Astrocyte (in vitro differentiated cells and primary cell): ENCODE measurements at regions not wholly inside any gene's neighbourhood (a gene's known extent, or its start where the extent isn't known, plus 50 kb on each side); places are given as distances from the start of the nearest gene placed in this dataset.
"Not testable (repeated sequence)": the region's sequence is repeated elsewhere in the genome, so short reads cannot be mapped to it uniquely, and the experiment has no call there.

ENCODE experiments used
- DNase-seq: peaks from one replicate; pipeline ENCODE4 v3.0.0-alpha.2; 2010; ENCODE audit warnings: low read depth
- FAIRE-seq: peaks from 2 replicates; lab custom pipeline; 2011; peaks lifted over from hg19 to GRCh38; lab: Jason Lieb, UNC
- H2AFZ ChIP-seq: 2 replicates; pipeline ENCODE4 v1.6.0; 2012; ENCODE audit warnings: low read depth, low read length, inconsistent platforms
- H3K27ac ChIP-seq: 2 replicates; pipeline ENCODE4 v1.5.1; 2011; ENCODE audit warnings: low read depth, low read length, inconsistent platforms
- H3K27me3 ChIP-seq: 2 replicates; pipeline ENCODE4 v1.6.0; 2011; ENCODE audit warnings: low read length, inconsistent platforms; ENCODE audit not compliant: insufficient read depth
- H3K36me3 ChIP-seq: 2 replicates; pipeline ENCODE4 v1.5.1; 2011; ENCODE audit warnings: low read length, inconsistent platforms; ENCODE audit not compliant: insufficient read depth
- H3K4me1 ChIP-seq: 2 replicates; pipeline ENCODE4 v1.5.1; 2011; ENCODE audit warnings: low read length, inconsistent platforms; ENCODE audit not compliant: insufficient read depth
- H3K4me2 ChIP-seq: 2 replicates; pipeline ENCODE4 v1.6.0; 2012; ENCODE audit warnings: low read length, inconsistent platforms
- H3K4me3 ChIP-seq: 2 replicates; pipeline ENCODE4 v1.5.1; 2011; ENCODE audit warnings: low read depth, mild to moderate bottlenecking, low read length, inconsistent platforms; ENCODE audit not compliant: insufficient read depth
- H3K79me2 ChIP-seq: 2 replicates; pipeline ENCODE4 v1.6.0; 2012; ENCODE audit warnings: mild to moderate bottlenecking, low read length, inconsistent platforms; ENCODE audit not compliant: insufficient read depth
- H3K9ac ChIP-seq: 2 replicates; pipeline ENCODE4 v1.6.0; 2012; ENCODE audit warnings: mild to moderate bottlenecking, low read length, inconsistent platforms
- H3K9me3 ChIP-seq: 2 replicates; pipeline ENCODE4 v1.5.1; 2012; ENCODE audit warnings: low read depth, mild to moderate bottlenecking, low read length, inconsistent platforms; ENCODE audit not compliant: insufficient read depth
- H4K20me1 ChIP-seq: 2 replicates; pipeline ENCODE4 v1.6.0; 2012; ENCODE audit warnings: low read length, inconsistent platforms; ENCODE audit not compliant: insufficient read depth
- H3K27ac Mint-ChIP-seq: one replicate; pipeline ENCODE4 v1.8.0; 2021; ENCODE audit warnings: mild to moderate bottlenecking, mixed read lengths; ENCODE audit not compliant: unreplicated experiment
- H3K27me3 Mint-ChIP-seq: one replicate; pipeline ENCODE4 v1.8.0; 2021; ENCODE audit warnings: low read depth, mixed read lengths; ENCODE audit not compliant: unreplicated experiment
- H3K36me3 Mint-ChIP-seq: one replicate; pipeline ENCODE4 v1.8.0; 2021; ENCODE audit warnings: low read depth, mixed read lengths; ENCODE audit not compliant: unreplicated experiment
- H3K4me1 Mint-ChIP-seq: one replicate; pipeline ENCODE4 v1.8.0; 2021; ENCODE audit warnings: low read depth, mixed read lengths; ENCODE audit not compliant: unreplicated experiment
- H3K4me3 Mint-ChIP-seq: one replicate; pipeline ENCODE4 v1.8.0; 2021; ENCODE audit warnings: mild to moderate bottlenecking, moderate library complexity, mixed read lengths; ENCODE audit not compliant: unreplicated experiment
- H3K9me3 Mint-ChIP-seq: one replicate; pipeline ENCODE4 v1.8.0; 2021; ENCODE audit warnings: mild to moderate bottlenecking, mixed read lengths; ENCODE audit not compliant: unreplicated experiment
- EZH2 ChIP-seq: IDR thresholded peaks from 2 replicates; pipeline ENCODE4 v1.6.1; 2012; ENCODE audit warnings: mild to moderate bottlenecking, low read length, inconsistent platforms; ENCODE audit not compliant: insufficient read depth
- TF ChIP-seq, protein P1 (sequence below): IDR thresholded peaks from 2 replicates; pipeline ENCODE4 v1.5.1; 2011; ENCODE audit warnings: low read depth, mild to moderate bottlenecking, inconsistent platforms, low read length, moderate library complexity; ENCODE audit not compliant: insufficient read depth

GRCh38 chrX:13209704-13210103 is 110.1 kb downstream of the ATXN3L start:
- H3K36me3 Mint-ChIP-seq, H3K27me3 Mint-ChIP-seq, H3K4me1 Mint-ChIP-seq, H3K4me1 ChIP-seq, H3K27ac Mint-ChIP-seq, H3K9me3 Mint-ChIP-seq, H3K4me2 ChIP-seq, H3K79me2 ChIP-seq, H2AFZ ChIP-seq, H3K27me3 ChIP-seq, H3K27ac ChIP-seq, H3K9ac ChIP-seq, H4K20me1 ChIP-seq, H3K4me3 ChIP-seq, FAIRE-seq, H3K36me3 ChIP-seq, H3K4me3 Mint-ChIP-seq, H3K9me3 ChIP-seq: not testable (repeated sequence)
- DNase-seq, result peak; percentile 23

GRCh38 chrX:13208281-13208935 is 111.4 kb downstream of the ATXN3L start:
- Histone ChIP-seq H2AFZ (no peak overlapping the region), H3K79me2 (no peaks in the 10 kb centered on the region), H3K27me3 (no peaks in the 10 kb centered on the region), H3K4me2 (no peak overlapping the region), H3K36me3 (no peaks in the 10 kb centered on the region), H3K9me3 (no peaks in the 10 kb centered on the region), H4K20me1 (no peaks in the 10 kb centered on the region), H3K9ac (no peak overlapping the region), H3K4me3 (no peak overlapping the region), H3K27ac (no peak overlapping the region), H3K4me1 (no peaks in the 10 kb centered on the region)
- no peak for FAIRE-seq
- DNase-seq, result no peak
- Mint-ChIP-seq H3K27ac (peak overlapping the region; percentile 53), H3K4me1 (peaks cover 5% of the 10 kb centered on the region), H3K36me3 (no peaks in the 10 kb centered on the region), H3K9me3 (no peaks in the 10 kb centered on the region), H3K27me3 (no peaks in the 10 kb centered on the region), H3K4me3 (no peak overlapping the region)
- TF ChIP-seq, protein P1, sequence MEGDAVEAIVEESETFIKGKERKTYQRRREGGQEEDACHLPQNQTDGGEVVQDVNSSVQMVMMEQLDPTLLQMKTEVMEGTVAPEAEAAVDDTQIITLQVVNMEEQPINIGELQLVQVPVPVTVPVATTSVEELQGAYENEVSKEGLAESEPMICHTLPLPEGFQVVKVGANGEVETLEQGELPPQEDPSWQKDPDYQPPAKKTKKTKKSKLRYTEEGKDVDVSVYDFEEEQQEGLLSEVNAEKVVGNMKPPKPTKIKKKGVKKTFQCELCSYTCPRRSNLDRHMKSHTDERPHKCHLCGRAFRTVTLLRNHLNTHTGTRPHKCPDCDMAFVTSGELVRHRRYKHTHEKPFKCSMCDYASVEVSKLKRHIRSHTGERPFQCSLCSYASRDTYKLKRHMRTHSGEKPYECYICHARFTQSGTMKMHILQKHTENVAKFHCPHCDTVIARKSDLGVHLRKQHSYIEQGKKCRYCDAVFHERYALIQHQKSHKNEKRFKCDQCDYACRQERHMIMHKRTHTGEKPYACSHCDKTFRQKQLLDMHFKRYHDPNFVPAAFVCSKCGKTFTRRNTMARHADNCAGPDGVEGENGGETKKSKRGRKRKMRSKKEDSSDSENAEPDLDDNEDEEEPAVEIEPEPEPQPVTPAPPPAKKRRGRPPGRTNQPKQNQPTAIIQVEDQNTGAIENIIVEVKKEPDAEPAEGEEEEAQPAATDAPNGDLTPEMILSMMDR, result no peak
- TF ChIP-seq EZH2, result no peak

DNA sequence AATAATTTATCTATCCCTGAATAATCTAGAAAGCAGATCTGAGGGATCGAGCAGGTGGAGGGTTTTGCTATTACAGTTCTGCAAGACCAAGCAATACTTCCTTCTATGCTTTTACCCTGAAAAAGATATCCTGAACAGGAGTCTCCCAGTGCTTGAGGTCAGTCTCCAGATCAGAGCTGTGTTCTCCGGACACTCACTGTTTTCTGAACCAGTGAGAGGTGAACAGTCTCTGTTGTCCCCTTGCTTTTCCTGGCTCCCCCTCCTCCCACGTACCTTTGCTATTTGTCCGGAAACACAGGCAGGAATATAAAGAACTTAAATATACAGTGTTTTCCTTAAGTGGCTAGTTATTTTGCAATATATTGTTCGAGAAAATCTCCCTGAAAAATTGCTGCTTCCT is 116.6 kb downstream of the ATXN3L start:
- Mint-ChIP-seq H3K27ac (no peak overlapping the region), H3K27me3 (no peaks in the 10 kb centered on the region), H3K4me1 (no peaks in the 10 kb centered on the region), H3K9me3 (no peaks in the 10 kb centered on the region), H3K36me3 (no peaks in the 10 kb centered on the region), H3K4me3 (no peak overlapping the region)
- Histone ChIP-seq H3K9me3 (no peaks in the 10 kb centered on the region), H3K79me2 (no peaks in the 10 kb centered on the region), H3K4me1 (no peaks in the 10 kb centered on the region), H3K27me3 (no peaks in the 10 kb centered on the region), H3K36me3 (no peaks in the 10 kb centered on the region), H3K9ac (no peak overlapping the region), H2AFZ (no peak overlapping the region), H3K4me3 (no peak overlapping the region), H4K20me1 (no peaks in the 10 kb centered on the region), H3K4me2 (no peak overlapping the region), H3K27ac (no peak overlapping the region)
- no peak for TF ChIP-seq EZH2
- TF ChIP-seq, protein P1, result no peak
- FAIRE-seq, result peak; percentile 32
- no peak for DNase-seq
